ENCODE measurements at regions not wholly inside any gene's neighbourhood (a gene's known extent, or its start where the extent isn't known, plus 50 kb on each side); places are given as distances from the start of the nearest gene placed in this dataset.
A peak's percentile ranks its signal among the peaks of the same experiment; 100 is the strongest.

- H3K4me1 ChIP-seq (ENCODE audit: low read length): no peaks in the 10 kb centered on the region
Observed at GRCh38 chr2:22355816-22356433, 1029.1 kb upstream of the KLHL29 start.

GRCh38 chr2:22359071-22359672, 1025.8 kb upstream of the KLHL29 start:
- Histone ChIP-seq H3K9me2 (replicated peaks; ENCODE audit: insufficient read depth, low read length) (no peaks in the 10 kb centered on the region), H3K27me3 (ENCODE audit: low read length) (no peaks in the 10 kb centered on the region), H4K20me1 (ENCODE audit: insufficient read depth, low read depth, low read length) (no peaks in the 10 kb centered on the region), H3K36me3 (ENCODE audit: insufficient read depth, low read length) (no peaks in the 10 kb centered on the region), H3K9me3 (ENCODE audit: low read length) (no peaks in the 10 kb centered on the region), H3K79me2 (ENCODE audit: low read length) (no peaks in the 10 kb centered on the region), H2AFZ (ENCODE audit: low read length) (no peak overlapping the region), H3K4me2 (ENCODE audit: low read depth, low read length, poor library complexity, severe bottlenecking) (no peak overlapping the region), H3K27ac (ENCODE audit: low read length) (no peak overlapping the region), H3K4me3 (ENCODE audit: low read length) (no peak overlapping the region), H3K9ac (ENCODE audit: low read length) (no peak overlapping the region), H3K4me1 (ENCODE audit: low read length) (0 out of 2 replicates have a peak, but pooled peaks cover 2% of the 10 kb centered on the region)
- DNase-seq: no peak

More at GRCh38 chr2:22355816-22356433, 1029.1 kb upstream of the KLHL29 start:
- Histone ChIP-seq H3K27ac (ENCODE audit: low read length) (no peak overlapping the region), H3K9ac (ENCODE audit: low read length) (no peak overlapping the region), H3K9me2 (replicated peaks; ENCODE audit: insufficient read depth, low read length) (no peaks in the 10 kb centered on the region), H3K9me3 (ENCODE audit: low read length) (no peaks in the 10 kb centered on the region), H3K4me3 (ENCODE audit: low read length) (no peak overlapping the region), H3K4me2 (ENCODE audit: low read depth, low read length, poor library complexity, severe bottlenecking) (no peak overlapping the region), H3K27me3 (ENCODE audit: low read length) (no peaks in the 10 kb centered on the region), H3K36me3 (ENCODE audit: insufficient read depth, low read length) (no peaks in the 10 kb centered on the region), H2AFZ (ENCODE audit: low read length) (no peak overlapping the region), H3K79me2 (ENCODE audit: low read length) (no peaks in the 10 kb centered on the region), H4K20me1 (ENCODE audit: insufficient read depth, low read depth, low read length) (no peaks in the 10 kb centered on the region)
- peak; percentile 81 for DNase-seq

- Histone ChIP-seq H2AFZ (ENCODE audit: low read length) (no peak overlapping the region), H3K4me1 (ENCODE audit: low read length) (0 out of 2 replicates have a peak, but pooled peaks cover 2% of the 10 kb centered on the region), H3K27me3 (ENCODE audit: low read length) (no peaks in the 10 kb centered on the region), H3K9ac (ENCODE audit: low read length) (no peak overlapping the region), H3K9me3 (ENCODE audit: low read length) (no peaks in the 10 kb centered on the region), H3K36me3 (ENCODE audit: insufficient read depth, low read length) (no peaks in the 10 kb centered on the region), H4K20me1 (ENCODE audit: insufficient read depth, low read depth, low read length) (no peaks in the 10 kb centered on the region), H3K79me2 (ENCODE audit: low read length) (no peaks in the 10 kb centered on the region), H3K9me2 (replicated peaks; ENCODE audit: insufficient read depth, low read length) (no peaks in the 10 kb centered on the region), H3K4me2 (ENCODE audit: low read depth, low read length, poor library complexity, severe bottlenecking) (no peak overlapping the region), H3K27ac (ENCODE audit: low read length) (no peak overlapping the region), H3K4me3 (ENCODE audit: low read length) (no peak overlapping the region)
- DNase-seq: no peak
Observed at GRCh38 chr2:22360735-22361374, 1024.1 kb upstream of the KLHL29 start.

GRCh38 chr2:22361571-22361970, 1023.4 kb upstream of the KLHL29 start:
- DNase-seq: no peak

GRCh38 chr2:22375096-22375495, 1009.9 kb upstream of the KLHL29 start:
- no peaks in the 10 kb centered on the region for H3K27me3 ChIP-seq (ENCODE audit: low read length)
- H2AFZ ChIP-seq (ENCODE audit: low read length): no peak overlapping the region
- no peak overlapping the region for H3K27ac ChIP-seq (ENCODE audit: low read length)
- H3K9ac ChIP-seq (ENCODE audit: low read length): no peak overlapping the region
- DNase-seq: peak; percentile 60
- H3K4me3 ChIP-seq (ENCODE audit: low read length): no peak overlapping the region
- H4K20me1 ChIP-seq (ENCODE audit: insufficient read depth, low read depth, low read length): no peaks in the 10 kb centered on the region
- H3K4me1 ChIP-seq (ENCODE audit: low read length): no peaks in the 10 kb centered on the region
- no peaks in the 10 kb centered on the region for H3K36me3 ChIP-seq (ENCODE audit: insufficient read depth, low read length)
- H3K9me2 ChIP-seq (replicated peaks; ENCODE audit: insufficient read depth, low read length): no peaks in the 10 kb centered on the region
- H3K9me3 ChIP-seq (ENCODE audit: low read length): no peaks in the 10 kb centered on the region
- no peak overlapping the region for H3K4me2 ChIP-seq (ENCODE audit: low read depth, low read length, poor library complexity, severe bottlenecking)
- H3K79me2 ChIP-seq (ENCODE audit: low read length): no peaks in the 10 kb centered on the region

More at GRCh38 chr2:22361571-22361970, 1023.4 kb upstream of the KLHL29 start:
- no peak overlapping the region for H3K4me3 ChIP-seq (ENCODE audit: low read length)
- no peaks in the 10 kb centered on the region for H3K9me2 ChIP-seq (replicated peaks; ENCODE audit: insufficient read depth, low read length)
- 0 out of 2 replicates have a peak, but pooled peaks cover 2% of the 10 kb centered on the region for H3K4me1 ChIP-seq (ENCODE audit: low read length)
- no peak overlapping the region for H3K4me2 ChIP-seq (ENCODE audit: low read depth, low read length, poor library complexity, severe bottlenecking)
- H3K36me3 ChIP-seq (ENCODE audit: insufficient read depth, low read length): no peaks in the 10 kb centered on the region
- no peaks in the 10 kb centered on the region for H3K79me2 ChIP-seq (ENCODE audit: low read length)
- no peak overlapping the region for H2AFZ ChIP-seq (ENCODE audit: low read length)
- no peak overlapping the region for H3K9ac ChIP-seq (ENCODE audit: low read length)
- H4K20me1 ChIP-seq (ENCODE audit: insufficient read depth, low read depth, low read length): no peaks in the 10 kb centered on the region
- H3K27me3 ChIP-seq (ENCODE audit: low read length): no peaks in the 10 kb centered on the region
- no peaks in the 10 kb centered on the region for H3K9me3 ChIP-seq (ENCODE audit: low read length)
- H3K27ac ChIP-seq (ENCODE audit: low read length): no peak overlapping the region

- no peaks in the 10 kb centered on the region for H3K9me2 ChIP-seq (replicated peaks; ENCODE audit: insufficient read depth, low read length)
- no peak overlapping the region for H3K9ac ChIP-seq (ENCODE audit: low read length)
- no peaks in the 10 kb centered on the region for H3K4me1 ChIP-seq (ENCODE audit: low read length)
- DNase-seq: no peak
- H3K27ac ChIP-seq (ENCODE audit: low read length): no peak overlapping the region
- H3K9me3 ChIP-seq (ENCODE audit: low read length): no peaks in the 10 kb centered on the region
- H3K36me3 ChIP-seq (ENCODE audit: insufficient read depth, low read length): no peaks in the 10 kb centered on the region
- H2AFZ ChIP-seq (ENCODE audit: low read length): no peak overlapping the region
- no peaks in the 10 kb centered on the region for H3K79me2 ChIP-seq (ENCODE audit: low read length)
- no peak overlapping the region for H3K4me3 ChIP-seq (ENCODE audit: low read length)
- no peaks in the 10 kb centered on the region for H4K20me1 ChIP-seq (ENCODE audit: insufficient read depth, low read depth, low read length)
- no peak overlapping the region for H3K4me2 ChIP-seq (ENCODE audit: low read depth, low read length, poor library complexity, severe bottlenecking)
- no peaks in the 10 kb centered on the region for H3K27me3 ChIP-seq (ENCODE audit: low read length)
Observed at GRCh38 chr2:22377268-22377667, 1007.7 kb upstream of the KLHL29 start.

GRCh38 chr2:22382479-22383169, 1002.4 kb upstream of the KLHL29 start:
- DNase-seq: no peak
- H3K4me1 ChIP-seq (ENCODE audit: low read length): no peaks in the 10 kb centered on the region
- H3K36me3 ChIP-seq (ENCODE audit: insufficient read depth, low read length): no peaks in the 10 kb centered on the region
- H3K4me2 ChIP-seq (ENCODE audit: low read depth, low read length, poor library complexity, severe bottlenecking): no peak overlapping the region
- H2AFZ ChIP-seq (ENCODE audit: low read length): no peak overlapping the region
- H3K9ac ChIP-seq (ENCODE audit: low read length): no peak overlapping the region
- no peaks in the 10 kb centered on the region for H3K9me3 ChIP-seq (ENCODE audit: low read length)
- no peak overlapping the region for H3K4me3 ChIP-seq (ENCODE audit: low read length)
- no peaks in the 10 kb centered on the region for H4K20me1 ChIP-seq (ENCODE audit: insufficient read depth, low read depth, low read length)
- H3K27ac ChIP-seq (ENCODE audit: low read length): no peak overlapping the region
- no peaks in the 10 kb centered on the region for H3K27me3 ChIP-seq (ENCODE audit: low read length)
- H3K79me2 ChIP-seq (ENCODE audit: low read length): no peaks in the 10 kb centered on the region
- H3K9me2 ChIP-seq (replicated peaks; ENCODE audit: insufficient read depth, low read length): no peaks in the 10 kb centered on the region

- Histone ChIP-seq H2AFZ (ENCODE audit: low read length) (no peak overlapping the region), H3K4me1 (ENCODE audit: low read length) (peaks cover 12% of the 10 kb centered on the region), H3K4me2 (ENCODE audit: low read depth, low read length, poor library complexity, severe bottlenecking) (no peak overlapping the region)
Observed at GRCh38 chr2:22397847-22398246, 987.1 kb upstream of the KLHL29 start.

More at GRCh38 chr2:22397847-22398246, 987.1 kb upstream of the KLHL29 start:
- Histone ChIP-seq H3K9me2 (replicated peaks; ENCODE audit: insufficient read depth, low read length) (no peaks in the 10 kb centered on the region), H3K36me3 (ENCODE audit: insufficient read depth, low read length) (no peaks in the 10 kb centered on the region), H3K27me3 (ENCODE audit: low read length) (no peaks in the 10 kb centered on the region), H3K79me2 (ENCODE audit: low read length) (no peaks in the 10 kb centered on the region), H3K27ac (ENCODE audit: low read length) (no peak overlapping the region), H3K9me3 (ENCODE audit: low read length) (no peaks in the 10 kb centered on the region), H4K20me1 (ENCODE audit: insufficient read depth, low read depth, low read length) (no peaks in the 10 kb centered on the region), H3K9ac (ENCODE audit: low read length) (no peak overlapping the region), H3K4me3 (ENCODE audit: low read length) (no peak overlapping the region)
- DNase-seq: no peak

All from Karpas-422 (cell line).